ENCODE measurements at regions not wholly inside any gene's neighbourhood (a gene's known extent, or its start where the extent isn't known, plus 50 kb on each side); places are given as distances from the start of the nearest gene placed in this dataset.

GRCh38 chr17:13419676-13420075 is 182.1 kb downstream of the HS3ST3A1 start:
- TF ChIP-seq POLR2AphosphoS5 (IDR thresholded peaks at IDR 0.05; ENCODE audit: low read depth, low read length) (no peak), SIN3A (IDR thresholded peaks at IDR 0.05; ENCODE audit: borderline replicate concordance, insufficient read depth, low read length) (no peak), TAF1 (IDR thresholded peaks at IDR 0.05; ENCODE audit: borderline replicate concordance, insufficient read depth, low read length) (no peak)
- TF ChIP-seq, protein P1, sequence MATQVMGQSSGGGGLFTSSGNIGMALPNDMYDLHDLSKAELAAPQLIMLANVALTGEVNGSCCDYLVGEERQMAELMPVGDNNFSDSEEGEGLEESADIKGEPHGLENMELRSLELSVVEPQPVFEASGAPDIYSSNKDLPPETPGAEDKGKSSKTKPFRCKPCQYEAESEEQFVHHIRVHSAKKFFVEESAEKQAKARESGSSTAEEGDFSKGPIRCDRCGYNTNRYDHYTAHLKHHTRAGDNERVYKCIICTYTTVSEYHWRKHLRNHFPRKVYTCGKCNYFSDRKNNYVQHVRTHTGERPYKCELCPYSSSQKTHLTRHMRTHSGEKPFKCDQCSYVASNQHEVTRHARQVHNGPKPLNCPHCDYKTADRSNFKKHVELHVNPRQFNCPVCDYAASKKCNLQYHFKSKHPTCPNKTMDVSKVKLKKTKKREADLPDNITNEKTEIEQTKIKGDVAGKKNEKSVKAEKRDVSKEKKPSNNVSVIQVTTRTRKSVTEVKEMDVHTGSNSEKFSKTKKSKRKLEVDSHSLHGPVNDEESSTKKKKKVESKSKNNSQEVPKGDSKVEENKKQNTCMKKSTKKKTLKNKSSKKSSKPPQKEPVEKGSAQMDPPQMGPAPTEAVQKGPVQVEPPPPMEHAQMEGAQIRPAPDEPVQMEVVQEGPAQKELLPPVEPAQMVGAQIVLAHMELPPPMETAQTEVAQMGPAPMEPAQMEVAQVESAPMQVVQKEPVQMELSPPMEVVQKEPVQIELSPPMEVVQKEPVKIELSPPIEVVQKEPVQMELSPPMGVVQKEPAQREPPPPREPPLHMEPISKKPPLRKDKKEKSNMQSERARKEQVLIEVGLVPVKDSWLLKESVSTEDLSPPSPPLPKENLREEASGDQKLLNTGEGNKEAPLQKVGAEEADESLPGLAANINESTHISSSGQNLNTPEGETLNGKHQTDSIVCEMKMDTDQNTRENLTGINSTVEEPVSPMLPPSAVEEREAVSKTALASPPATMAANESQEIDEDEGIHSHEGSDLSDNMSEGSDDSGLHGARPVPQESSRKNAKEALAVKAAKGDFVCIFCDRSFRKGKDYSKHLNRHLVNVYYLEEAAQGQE (IDR thresholded peaks at IDR 0.05; ENCODE audit: insufficient read depth in 1 of 2, low read depth in 2 of 2, low read length in 2 of 2): no peak
